HAP-1 (cell line): ENCODE measurements at regions not wholly inside any gene's neighbourhood (a gene's known extent, or its start where the extent isn't known, plus 50 kb on each side); places are given as distances from the start of the nearest gene placed in this dataset.

Source experiments
- DNase-seq, 2 experiments: peaks; one replicate each; pipeline ENCODE4 v3.0.0-alpha.2; 2016 to 2020; ENCODE audit warnings: low spot score in 2 of 2
- H3K27me3 ChIP-seq: fragments of 250-450 bp; sonication (Bioruptor Pico); 2 replicates; pipeline ENCODE4 v1.5.1; 2020; ENCODE audit warnings: low read depth, mild to moderate bottlenecking, moderate library complexity
- H3K36me3 ChIP-seq: fragments of 250-450 bp; sonication (Bioruptor Pico); replicated peaks from 2 replicates; pipeline ENCODE4 v1.5.1; 2020; ENCODE audit warnings: mild to moderate bottlenecking
- H3K4me1 ChIP-seq: fragments of 250-450 bp; sonication (Bioruptor Pico); 2 replicates; pipeline ENCODE4 v1.5.1; 2020; ENCODE audit warnings: mild to moderate bottlenecking
- H3K4me3 ChIP-seq: fragments of 250-450 bp; sonication (Bioruptor Pico); 2 replicates; pipeline ENCODE4 v1.5.1; 2020; ENCODE audit warnings: mild to moderate bottlenecking, moderate library complexity
- H3K9me3 ChIP-seq: fragments of 250-450 bp; sonication (Bioruptor Pico); 2 replicates; pipeline ENCODE4 v1.5.1; 2020; ENCODE audit warnings: mild to moderate bottlenecking, moderate library complexity
- in situ Hi-C: fragments of 300-500 bp; cut with MboI; formaldehyde crosslinking; loops from 3 replicates; pipeline ENCODE4 v1.14.3; 2020; ENCODE audit warnings: low sequenced_read_pairs, inconsistent platforms, mixed read lengths

GRCh38 chr15:94584833-94585244, 353.5 kb downstream of the MCTP2 start:
- no peak for DNase-seq
- no peaks in the 10 kb centered on the region for H3K9me3 ChIP-seq
- H3K27me3 ChIP-seq: peaks cover 3% of the 10 kb centered on the region; the same call in 1 of the 2 replicates
- no peaks in the 10 kb centered on the region for H3K4me1 ChIP-seq
- no peak overlapping the region for H3K4me3 ChIP-seq
- in situ Hi-C loops: no loop called here
- H3K36me3 ChIP-seq: no peaks in the 10 kb centered on the region

- Histone ChIP-seq H3K9me3 (no peaks in the 10 kb centered on the region), H3K4me3 (no peak overlapping the region), H3K27me3 (peaks cover 3% of the 10 kb centered on the region; the same call in 1 of the 2 replicates), H3K36me3 (no peaks in the 10 kb centered on the region), H3K4me1 (no peaks in the 10 kb centered on the region)
- in situ Hi-C loops: no loop called here
- no peak for DNase-seq
Measured at GRCh38 chr15:94586099-94586498, 354.7 kb downstream of the MCTP2 start.

DNA sequence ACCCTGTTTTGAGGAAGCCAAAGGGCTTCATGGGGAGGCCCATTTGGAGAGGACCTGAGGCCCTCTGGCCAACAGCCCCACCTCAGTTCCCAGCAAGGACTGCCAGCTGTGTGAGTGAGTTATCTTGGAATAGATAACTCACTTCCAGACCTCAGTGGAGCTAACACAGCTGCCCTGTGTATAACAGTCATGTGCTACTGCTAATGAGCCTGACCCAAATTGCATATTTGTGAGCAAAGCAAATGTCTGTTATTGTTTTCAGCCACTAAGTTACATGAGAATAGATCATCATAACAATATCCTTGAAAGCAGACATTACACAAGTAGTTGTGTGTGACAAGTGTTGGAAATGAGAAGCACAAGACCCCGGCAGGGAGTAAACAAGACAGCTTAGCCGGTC, 355.8 kb downstream of the MCTP2 start:
- H3K36me3 ChIP-seq: no peaks in the 10 kb centered on the region
- no peaks in the 10 kb centered on the region for H3K4me1 ChIP-seq
- no peak for DNase-seq
- peaks cover 3% of the 10 kb centered on the region; the same call in 1 of the 2 replicates for H3K27me3 ChIP-seq
- no peaks in the 10 kb centered on the region for H3K9me3 ChIP-seq
- no peak overlapping the region for H3K4me3 ChIP-seq
- in situ Hi-C loops: no loop called here

DNA sequence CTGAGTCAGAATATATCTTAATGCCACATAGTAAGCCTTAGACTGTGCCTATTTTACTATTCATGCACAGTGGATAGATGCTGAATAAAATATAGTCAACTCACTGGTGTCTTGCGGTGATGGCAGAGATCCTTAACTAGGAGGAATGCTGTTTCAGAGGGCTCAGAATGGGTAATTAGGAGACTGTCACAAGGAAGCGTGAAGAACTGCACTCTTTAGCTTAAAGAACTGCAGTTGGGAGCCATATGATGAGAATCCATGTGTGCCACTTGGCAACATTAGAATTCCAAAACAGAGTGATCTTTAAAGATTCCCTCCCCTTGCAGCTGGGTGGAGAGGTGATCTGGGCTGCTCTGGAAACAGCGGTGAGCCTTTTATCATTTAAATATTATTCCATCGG, 357.6 kb downstream of the MCTP2 start:
- H3K36me3 ChIP-seq: no peaks in the 10 kb centered on the region
- peaks cover 3% of the 10 kb centered on the region; the same call in 1 of the 2 replicates for H3K27me3 ChIP-seq
- H3K9me3 ChIP-seq: no peaks in the 10 kb centered on the region
- in situ Hi-C loops: no loop called here
- DNase-seq: no peak
- no peaks in the 10 kb centered on the region for H3K4me1 ChIP-seq
- H3K4me3 ChIP-seq: no peak overlapping the region

- Histone ChIP-seq H3K27me3 (no peaks in the 10 kb centered on the region), H3K9me3 (no peaks in the 10 kb centered on the region), H3K4me3 (no peak overlapping the region), H3K4me1 (no peaks in the 10 kb centered on the region), H3K36me3 (no peaks in the 10 kb centered on the region)
- in situ Hi-C loops: no loop called here
- DNase-seq: no peak
Measured at GRCh38 chr15:94592495-94592894, 361.1 kb downstream of the MCTP2 start.

- Histone ChIP-seq H3K27me3 (no peaks in the 10 kb centered on the region), H3K4me1 (no peaks in the 10 kb centered on the region), H3K4me3 (no peak overlapping the region), H3K36me3 (no peaks in the 10 kb centered on the region), H3K9me3 (no peaks in the 10 kb centered on the region)
- DNase-seq: no peak
- in situ Hi-C loops: no loop called here
Measured at GRCh38 chr15:94596707-94597106, 365.3 kb downstream of the MCTP2 start.

DNA sequence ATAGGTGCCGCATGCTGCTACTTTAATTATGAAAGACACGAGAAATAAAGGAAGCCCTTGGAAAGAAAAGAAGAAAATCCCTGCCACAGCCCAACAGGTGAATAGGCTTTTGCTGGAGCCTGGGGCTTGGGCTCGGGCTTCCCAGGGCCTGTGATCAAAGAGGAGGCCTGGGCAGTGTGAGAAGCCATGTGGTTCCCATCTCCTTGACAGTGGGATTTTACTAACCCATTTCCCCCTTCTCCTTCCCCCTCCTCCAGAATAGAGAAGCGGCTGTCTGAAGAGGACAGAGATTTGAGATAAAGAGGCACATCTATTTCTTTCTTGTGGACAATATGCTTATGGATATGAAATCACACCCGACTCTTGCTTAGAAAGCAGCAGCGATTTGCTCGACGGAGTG, 369.1 kb downstream of the MCTP2 start:
- Histone ChIP-seq H3K4me1 (no peaks in the 10 kb centered on the region), H3K4me3 (no peak overlapping the region), H3K9me3 (no peaks in the 10 kb centered on the region), H3K36me3 (no peaks in the 10 kb centered on the region), H3K27me3 (no peaks in the 10 kb centered on the region)
- in situ Hi-C loops: no loop called here
- no peak for DNase-seq

- Histone ChIP-seq H3K4me3 (no peak overlapping the region), H3K9me3 (no peaks in the 10 kb centered on the region), H3K36me3 (no peaks in the 10 kb centered on the region), H3K4me1 (no peaks in the 10 kb centered on the region), H3K27me3 (no peaks in the 10 kb centered on the region)
- DNase-seq: no peak
- in situ Hi-C loops: no loop called here
Measured at GRCh38 chr15:94602754-94603470, 371.6 kb downstream of the MCTP2 start.

DNA sequence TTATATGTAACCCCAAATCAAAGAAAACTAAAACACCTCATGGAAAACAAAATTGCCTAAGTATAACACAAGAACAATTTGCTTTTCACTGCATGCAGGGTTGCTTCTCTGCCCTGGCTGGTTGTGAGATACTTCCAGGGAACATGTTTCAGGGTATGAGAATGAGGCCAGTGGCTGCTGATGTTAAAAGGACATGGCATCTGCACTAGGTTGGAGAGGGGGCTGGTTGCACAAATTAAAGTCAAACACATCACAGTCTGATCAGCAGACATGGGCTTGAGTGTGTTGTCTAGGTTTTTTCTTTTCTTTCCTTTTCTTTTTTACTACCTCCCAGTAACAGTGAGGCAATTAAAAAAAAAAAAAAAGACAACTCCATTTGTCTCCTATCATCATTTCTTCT, 374.9 kb downstream of the MCTP2 start:
- DNase-seq: no peak
- Histone ChIP-seq H3K9me3 (no peaks in the 10 kb centered on the region), H3K4me1 (no peaks in the 10 kb centered on the region), H3K27me3 (no peaks in the 10 kb centered on the region), H3K36me3 (no peaks in the 10 kb centered on the region), H3K4me3 (no peak overlapping the region)
- in situ Hi-C loops: no loop called here

GRCh38 chr15:94607176-94607654, 375.9 kb downstream of the MCTP2 start:
- Histone ChIP-seq H3K9me3 (no peaks in the 10 kb centered on the region), H3K4me3 (no peak overlapping the region), H3K36me3 (no peaks in the 10 kb centered on the region), H3K27me3 (no peaks in the 10 kb centered on the region), H3K4me1 (no peaks in the 10 kb centered on the region)
- in situ Hi-C loops: no loop called here
- no peak for DNase-seq

DNA sequence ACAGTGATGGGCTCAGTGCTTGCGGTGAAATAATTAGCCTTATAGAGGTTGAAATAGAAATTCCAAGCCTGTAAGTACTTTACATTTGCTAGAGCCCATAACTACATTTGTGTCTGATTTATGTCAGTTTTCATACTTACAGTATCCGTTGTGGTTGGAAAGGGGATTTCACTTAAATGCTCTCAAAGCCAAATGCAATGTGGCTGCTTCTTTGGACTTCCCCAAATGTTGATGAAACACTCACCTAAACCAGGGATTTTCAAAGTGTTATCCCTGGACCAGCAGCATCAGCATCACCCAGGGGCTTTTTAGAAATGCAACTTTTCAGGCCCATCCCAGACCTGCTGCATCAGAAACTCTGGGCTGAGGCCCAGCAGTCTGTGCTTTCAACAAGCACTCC, 378.7 kb downstream of the MCTP2 start:
- H3K4me1 ChIP-seq: no peaks in the 10 kb centered on the region
- no peaks in the 10 kb centered on the region for H3K9me3 ChIP-seq
- no peaks in the 10 kb centered on the region for H3K27me3 ChIP-seq
- no peak for DNase-seq
- H3K36me3 ChIP-seq: no peaks in the 10 kb centered on the region
- in situ Hi-C loops: no loop called here
- no peak overlapping the region for H3K4me3 ChIP-seq

GRCh38 chr15:94610485-94610884, 379.1 kb downstream of the MCTP2 start:
- in situ Hi-C loops: no loop called here
- Histone ChIP-seq H3K4me3 (no peak overlapping the region), H3K9me3 (no peaks in the 10 kb centered on the region), H3K36me3 (no peaks in the 10 kb centered on the region), H3K27me3 (no peaks in the 10 kb centered on the region), H3K4me1 (no peaks in the 10 kb centered on the region)
- no peak for DNase-seq

DNA sequence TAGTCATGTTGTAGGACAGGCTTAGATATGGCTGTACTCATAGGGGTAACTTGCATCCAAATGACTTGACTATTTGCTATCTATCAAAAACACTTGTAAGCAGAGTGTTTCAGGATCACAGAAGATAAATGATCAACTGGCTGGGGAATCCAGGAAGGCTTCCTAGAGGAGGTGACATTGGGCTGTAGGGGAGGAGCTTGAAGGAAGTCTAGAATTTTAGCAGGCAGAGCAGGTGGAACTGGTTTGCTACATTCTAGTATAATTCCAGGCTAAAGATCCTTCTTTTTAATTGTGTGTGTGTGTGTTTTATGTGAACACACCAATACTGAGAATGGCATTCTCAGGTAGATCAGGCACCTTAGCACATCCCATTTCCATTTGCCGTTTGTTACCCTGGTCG, 380.3 kb downstream of the MCTP2 start:
- no peaks in the 10 kb centered on the region for H3K4me1 ChIP-seq
- no peak overlapping the region for H3K4me3 ChIP-seq
- DNase-seq: no peak
- no peaks in the 10 kb centered on the region for H3K9me3 ChIP-seq
- H3K36me3 ChIP-seq: no peaks in the 10 kb centered on the region
- in situ Hi-C loops: no loop called here
- no peaks in the 10 kb centered on the region for H3K27me3 ChIP-seq

DNA sequence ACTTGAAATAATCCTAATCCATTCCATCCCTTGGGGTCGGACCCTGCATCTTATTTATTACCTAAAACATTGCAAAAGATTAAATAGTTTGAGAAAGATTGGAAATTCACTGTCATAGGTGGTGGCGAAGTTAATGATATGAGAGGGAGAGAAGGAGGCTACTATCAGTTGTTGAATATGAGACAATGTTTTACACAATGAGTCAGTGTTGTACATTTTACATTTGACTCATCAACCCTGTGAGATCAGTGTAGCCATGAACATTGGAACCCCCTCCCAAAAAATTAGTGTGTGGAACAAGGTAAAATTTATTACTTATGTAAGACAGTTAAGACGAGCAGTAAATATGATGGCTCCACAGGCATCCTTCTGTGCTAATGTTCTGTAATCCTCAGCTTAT, 384.3 kb downstream of the MCTP2 start:
- in situ Hi-C loops: no loop called here
- Histone ChIP-seq H3K36me3 (no peaks in the 10 kb centered on the region), H3K27me3 (no peaks in the 10 kb centered on the region), H3K9me3 (no peaks in the 10 kb centered on the region), H3K4me3 (no peak overlapping the region), H3K4me1 (no peaks in the 10 kb centered on the region)
- DNase-seq: no peak

GRCh38 chr15:94620632-94621031, 389.3 kb downstream of the MCTP2 start:
- in situ Hi-C loops: no loop called here
- no peaks in the 10 kb centered on the region for H3K36me3 ChIP-seq
- no peaks in the 10 kb centered on the region for H3K27me3 ChIP-seq
- DNase-seq: no peak
- no peak overlapping the region for H3K4me3 ChIP-seq
- no peaks in the 10 kb centered on the region for H3K9me3 ChIP-seq
- no peaks in the 10 kb centered on the region for H3K4me1 ChIP-seq
